HG03571 (cell line): ENCODE measurements at regions not wholly inside any gene's neighbourhood (a gene's known extent, or its start where the extent isn't known, plus 50 kb on each side); places are given as distances from the start of the nearest gene placed in this dataset.

Experiments
- ATAC-seq: cut with Tn5 transposase; IDR thresholded peaks from one replicate; pipeline ENCODE4 v1.9.1; 2021; ENCODE audit not compliant: unreplicated experiment

DNA sequence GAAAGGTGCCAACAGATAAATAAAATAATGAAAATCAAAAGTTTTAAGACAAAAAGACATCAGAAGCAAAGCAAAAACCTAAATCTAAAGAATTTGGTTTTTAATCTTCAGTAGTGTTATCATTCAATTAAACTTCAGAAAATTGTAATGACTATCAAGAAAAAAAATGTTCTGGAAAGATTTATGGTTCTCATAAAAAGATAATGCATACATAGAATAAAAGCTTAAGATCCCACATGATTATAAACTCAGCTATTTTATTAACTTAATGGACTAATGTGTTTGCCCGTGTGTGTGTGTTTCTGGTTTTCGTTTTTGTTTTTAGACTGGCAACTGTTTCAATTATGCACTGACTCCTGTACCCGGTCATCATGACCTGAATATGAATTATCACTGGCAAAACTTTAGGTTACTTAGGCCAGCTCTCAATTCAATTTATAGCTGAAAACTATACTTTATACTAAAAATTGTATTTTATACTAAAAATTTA lies 217.5 kb upstream of the DKK2 start:
- no peak for ATAC-seq

DNA sequence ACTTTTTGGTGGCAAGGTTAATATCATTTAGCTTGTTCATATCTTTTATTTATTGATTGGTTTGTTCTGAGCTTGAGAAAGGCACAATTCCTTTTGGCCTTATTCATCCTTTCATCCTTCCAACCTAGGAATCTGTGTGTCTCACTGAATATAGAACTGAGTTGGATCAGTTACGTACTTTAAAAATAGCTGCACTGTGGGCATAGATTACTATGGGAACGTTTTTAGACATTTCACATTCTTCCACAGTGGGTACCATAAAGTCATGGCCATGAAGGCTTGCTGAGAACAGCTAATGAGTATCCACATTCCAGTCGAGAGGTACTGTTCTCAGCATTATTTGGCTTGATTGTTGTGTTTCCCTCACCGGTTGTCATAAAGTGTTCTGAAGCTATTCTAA lies 217.0 kb upstream of the DKK2 start:
- ATAC-seq: no peak

DNA sequence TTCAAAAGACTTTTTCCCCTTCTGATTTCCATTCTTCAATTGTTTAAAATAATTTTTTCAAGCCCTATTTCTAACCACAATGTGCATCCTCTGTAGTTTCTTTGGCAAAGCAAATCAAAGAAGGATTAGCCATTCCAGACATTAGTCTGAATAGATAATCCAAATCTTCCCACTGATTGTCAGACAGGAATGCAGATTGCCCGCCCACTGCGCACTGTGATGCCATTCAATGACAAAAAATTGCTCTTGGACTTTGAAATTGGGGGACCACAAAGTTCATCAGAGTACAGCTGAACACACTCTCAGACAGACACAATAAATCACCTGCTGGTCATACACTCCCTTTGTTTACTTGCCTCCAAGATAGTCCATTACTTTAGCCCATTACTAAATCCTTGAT lies 216.5 kb upstream of the DKK2 start:
- ATAC-seq: no peak

DNA sequence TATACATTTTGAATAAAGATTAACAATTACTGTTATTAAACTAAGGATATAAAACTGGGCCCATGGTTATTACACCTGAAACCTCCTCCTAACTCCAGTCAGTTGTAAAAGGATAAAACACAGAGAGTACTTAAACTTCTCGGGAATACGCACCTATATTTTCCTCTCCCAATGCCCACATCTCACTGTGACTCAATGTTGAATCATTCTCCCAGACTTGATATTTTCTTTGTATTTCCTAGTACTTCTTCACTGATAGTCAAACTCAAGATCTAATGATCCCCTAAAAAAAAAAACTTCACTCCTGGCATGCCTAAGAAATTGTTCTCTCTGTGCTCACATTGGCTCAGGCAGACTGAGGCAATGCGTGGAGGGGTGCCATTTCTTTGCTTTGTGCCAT lies 212.5 kb upstream of the DKK2 start:
- no peak for ATAC-seq

- ATAC-seq: no peak
These were observed 211.6 kb upstream of the DKK2 start for GRCh38 chr4:107247738-107248137.

GRCh38 chr4:107246761-107247160 lies 210.6 kb upstream of the DKK2 start:
- ATAC-seq: no peak

- no peak for ATAC-seq
These were observed 207.1 kb upstream of the DKK2 start for GRCh38 chr4:107243141-107243781.

- no peak for ATAC-seq
These were observed 184.9 kb upstream of the DKK2 start for GRCh38 chr4:107220976-107221375.

DNA sequence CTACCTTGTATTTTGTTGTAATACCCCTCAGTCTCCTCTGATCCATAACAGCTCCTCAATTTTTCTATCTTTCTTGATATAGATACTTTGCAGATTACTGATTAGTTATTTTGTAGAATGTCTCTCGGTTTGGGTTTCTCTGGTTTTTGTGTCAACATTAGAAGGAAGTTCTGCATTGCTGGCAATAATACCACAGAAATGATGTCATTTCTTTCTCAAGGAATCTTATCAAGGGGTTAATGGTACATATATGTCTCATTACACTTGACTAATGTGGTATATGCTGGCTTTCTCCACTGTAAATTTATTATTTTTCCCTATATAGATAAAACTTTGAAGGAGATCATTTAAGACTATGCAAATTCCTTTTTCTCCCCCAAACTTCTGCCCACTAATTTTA lies 183.6 kb upstream of the DKK2 start:
- no peak for ATAC-seq

- ATAC-seq: no peak
These were observed 180.3 kb upstream of the DKK2 start for GRCh38 chr4:107216379-107216778.

DNA sequence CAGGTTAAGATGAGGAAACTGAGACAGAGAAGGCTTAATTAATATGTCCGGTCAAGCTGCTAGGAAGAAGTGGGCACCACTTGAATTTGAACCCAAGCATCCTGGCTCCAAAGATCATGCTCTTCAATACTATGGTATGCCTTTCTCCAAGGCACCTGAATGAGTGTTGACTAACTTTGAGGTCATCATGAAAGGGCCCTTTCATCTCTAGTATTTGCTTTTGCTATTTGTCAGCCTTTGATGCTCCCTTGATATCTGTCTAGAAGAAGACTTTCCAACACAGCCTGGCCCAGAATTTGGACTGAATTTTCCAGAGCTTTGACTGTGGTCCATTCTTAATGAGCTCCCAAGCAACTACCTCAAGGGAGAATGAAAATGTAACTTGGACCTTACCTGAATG lies 179.1 kb upstream of the DKK2 start:
- ATAC-seq: no peak

DNA sequence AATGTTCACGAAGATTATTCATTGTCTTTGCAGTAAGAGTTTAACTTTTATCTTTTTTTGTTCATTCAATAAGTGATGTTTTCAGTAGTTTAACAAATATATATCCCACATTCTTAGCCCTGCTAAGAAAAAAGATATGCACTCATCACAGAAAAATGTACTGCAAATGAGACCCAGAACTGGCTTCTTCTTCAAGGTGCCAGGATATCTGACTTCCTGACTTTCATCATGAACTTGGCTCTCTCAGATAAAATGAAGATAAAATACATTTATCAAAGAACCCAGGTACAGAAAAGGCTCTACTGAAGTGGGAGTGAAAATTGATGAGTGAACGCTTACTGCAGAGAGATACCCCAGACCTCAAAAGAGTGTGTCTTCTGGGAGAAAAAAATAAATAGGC lies 177.8 kb upstream of the DKK2 start:
- ATAC-seq: no peak

DNA sequence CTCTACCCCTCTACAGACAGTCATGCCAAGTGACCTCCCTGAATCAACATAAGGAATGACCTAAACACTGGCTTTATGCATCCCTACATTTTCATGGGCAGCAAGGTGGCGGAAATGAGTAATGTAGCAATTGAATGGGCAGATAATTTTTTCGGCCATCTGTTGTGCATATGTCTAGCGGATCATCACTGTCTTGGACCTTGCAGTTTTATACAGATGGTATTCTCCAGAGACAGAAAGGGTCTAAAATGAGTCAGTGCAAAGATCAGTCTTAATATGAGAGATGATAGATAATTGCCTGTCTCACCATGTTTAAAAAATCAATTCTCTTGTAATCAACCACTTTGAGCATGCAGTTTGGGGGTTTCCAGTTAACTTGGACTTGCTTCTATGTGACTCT lies 177.3 kb upstream of the DKK2 start:
- ATAC-seq: no peak

- ATAC-seq: no peak
These were observed 176.5 kb upstream of the DKK2 start for GRCh38 chr4:107212565-107212964.

DNA sequence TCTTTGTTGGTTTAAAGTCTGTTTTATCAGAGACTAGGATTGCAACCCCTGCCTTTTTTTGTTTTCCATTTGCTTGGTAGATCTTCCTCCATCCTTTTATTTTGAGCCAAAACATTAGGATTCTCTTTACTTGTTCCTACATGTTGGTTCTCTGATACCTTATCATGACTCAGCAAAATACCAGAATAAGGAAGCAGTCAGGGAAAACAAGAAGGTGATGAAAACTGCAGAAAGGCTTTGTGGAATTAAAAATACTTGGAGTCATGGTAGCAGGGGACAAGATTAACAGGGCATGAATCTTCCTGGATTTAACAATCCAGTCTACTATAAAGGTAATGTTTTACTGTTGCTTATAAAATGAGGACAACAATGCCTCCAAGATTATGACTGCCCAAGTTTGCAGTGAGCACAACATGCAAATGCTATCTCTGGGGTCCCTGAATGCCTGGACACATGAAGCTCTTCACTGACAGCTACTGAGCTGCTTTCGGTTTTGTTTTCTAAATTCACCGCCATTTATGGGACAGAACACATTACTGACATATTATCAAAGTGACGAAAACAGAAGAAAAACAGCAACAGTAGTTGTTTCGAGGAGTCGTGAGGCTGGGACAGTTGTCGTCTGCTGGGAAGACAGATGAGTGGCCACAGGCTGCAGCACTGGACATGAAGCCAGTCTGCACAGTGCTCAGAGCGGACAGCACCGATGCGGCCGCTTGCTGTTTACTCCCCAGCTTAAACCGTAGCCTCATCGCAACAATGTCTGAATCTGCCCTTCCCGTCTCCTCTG lies 174.5 kb upstream of the DKK2 start:
- ATAC-seq: no peak

DNA sequence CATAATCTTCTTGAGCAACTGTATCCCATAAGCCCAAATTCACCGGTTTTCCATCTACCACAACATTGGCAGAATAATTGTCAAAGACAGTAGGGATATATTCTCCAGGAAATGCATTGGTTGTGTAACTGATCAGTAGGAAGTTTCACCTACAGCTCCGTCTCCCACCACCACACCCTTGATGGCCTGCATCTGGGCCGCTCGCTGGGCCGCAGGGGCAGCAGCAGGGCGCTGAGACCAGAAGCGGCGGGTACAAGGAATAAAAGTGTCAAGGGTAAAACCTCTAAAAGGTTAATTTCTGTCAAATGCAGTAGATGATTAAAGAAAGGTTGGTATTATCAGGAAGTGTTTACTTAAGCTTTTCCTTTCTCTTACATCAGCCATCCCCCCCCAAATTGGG lies 167.6 kb upstream of the DKK2 start:
- no peak for ATAC-seq

GRCh38 chr4:107202744-107203143 lies 166.6 kb upstream of the DKK2 start:
- no peak for ATAC-seq

DNA sequence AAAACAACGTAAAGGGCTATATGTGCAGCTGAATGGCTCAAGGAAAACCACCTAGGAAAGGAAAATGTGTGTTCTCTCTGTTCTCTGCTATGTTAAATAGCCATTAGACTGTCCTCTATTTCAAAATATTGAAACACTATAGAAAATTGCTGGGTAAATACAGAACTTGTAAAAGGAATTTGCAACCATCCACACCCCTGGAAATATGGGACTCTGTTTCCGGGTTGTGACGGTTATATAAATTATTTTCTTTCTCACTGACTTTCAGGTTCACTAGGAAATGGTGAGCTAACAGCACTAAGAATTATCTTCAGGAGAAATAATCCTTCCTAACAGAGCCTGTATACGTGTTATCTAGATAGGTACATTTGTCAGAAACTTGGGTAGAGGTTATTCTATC lies 161.0 kb upstream of the DKK2 start:
- ATAC-seq: no peak

DNA sequence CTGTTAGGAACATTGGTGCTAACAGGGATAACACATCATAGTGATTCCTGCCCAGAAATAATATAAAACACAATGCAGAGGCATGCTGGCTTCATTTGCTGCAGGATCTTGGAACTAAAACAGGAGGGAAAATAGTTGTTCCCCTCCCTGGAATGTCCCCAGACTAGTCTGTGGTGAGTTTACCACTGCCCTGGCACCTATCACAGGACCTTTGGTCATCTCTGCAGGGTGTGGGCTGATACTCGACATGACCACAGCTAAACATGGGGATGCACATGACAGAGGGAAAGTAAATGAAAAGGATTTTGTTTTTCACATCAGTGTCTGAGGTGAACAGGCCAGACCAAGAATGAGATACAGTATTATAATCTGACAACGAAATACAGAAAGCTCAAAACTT lies 160.2 kb upstream of the DKK2 start:
- no peak for ATAC-seq

GRCh38 chr4:107194005-107194404 lies 157.9 kb upstream of the DKK2 start:
- ATAC-seq: no peak

GRCh38 chr4:107192601-107193000 lies 156.5 kb upstream of the DKK2 start:
- ATAC-seq: no peak

DNA sequence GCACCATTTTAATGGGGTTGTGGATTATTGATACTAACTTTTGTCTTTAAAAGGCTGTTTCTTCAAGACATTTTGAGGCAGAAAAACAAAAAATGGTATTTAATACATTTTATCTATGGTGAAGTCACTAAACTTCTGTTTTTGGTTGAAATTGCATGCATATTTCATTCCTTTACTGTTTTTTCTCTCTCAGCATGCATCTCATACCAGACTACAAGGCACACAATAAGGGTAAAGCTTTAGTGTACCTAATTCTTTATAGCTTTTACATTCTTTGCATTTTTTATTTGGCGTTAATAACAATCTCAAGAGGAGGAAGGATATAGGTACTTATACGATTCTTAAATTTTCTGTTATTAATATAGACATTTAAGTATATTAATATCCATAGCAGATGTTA lies 151.0 kb upstream of the DKK2 start:
- no peak for ATAC-seq
